ENCODE measurements at regions not wholly inside any gene's neighbourhood (a gene's known extent, or its start where the extent isn't known, plus 50 kb on each side); places are given as distances from the start of the nearest gene placed in this dataset.

DNA sequence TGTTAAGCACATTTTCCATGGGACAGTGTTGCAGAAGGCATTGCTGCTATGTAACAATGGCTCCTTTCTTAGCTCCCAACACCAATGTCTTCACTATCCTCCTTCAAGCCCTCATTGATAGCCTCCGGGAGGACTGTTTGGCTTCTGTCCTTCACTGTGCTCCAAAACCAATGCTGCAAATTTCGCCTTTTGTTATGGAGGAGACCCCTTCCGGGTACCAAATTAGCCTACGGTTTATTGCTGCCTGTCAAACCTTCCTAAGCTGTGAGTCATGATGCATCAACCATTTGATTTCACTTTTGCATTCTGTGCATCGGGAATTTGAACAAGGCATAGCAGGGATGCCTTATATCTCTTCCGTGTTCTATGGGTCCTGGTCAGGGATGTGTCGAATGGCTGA, 432.9 kb downstream of the GATA3 start:
- no peak for DNase-seq (ENCODE audit: low read depth)

DNA sequence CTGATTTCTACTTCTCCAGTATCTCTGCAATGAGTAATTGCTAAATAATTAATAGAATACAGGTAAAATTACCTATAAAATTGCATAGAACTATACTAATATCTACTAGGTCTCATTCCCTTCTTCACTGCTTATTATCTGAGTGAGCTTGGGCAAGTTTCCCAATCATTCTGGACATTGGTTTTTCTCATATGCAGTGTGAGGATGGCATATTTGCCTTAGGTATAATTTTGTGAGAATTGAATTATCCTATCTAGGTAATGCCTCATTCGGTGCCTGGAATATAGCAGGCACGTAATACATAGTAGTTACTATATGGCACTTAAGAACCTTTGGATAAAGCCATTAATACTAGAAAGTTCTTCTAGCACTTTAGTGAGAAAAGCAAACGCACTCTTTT, 434.7 kb downstream of the GATA3 start:
- no peak for DNase-seq (ENCODE audit: low read depth)

DNA sequence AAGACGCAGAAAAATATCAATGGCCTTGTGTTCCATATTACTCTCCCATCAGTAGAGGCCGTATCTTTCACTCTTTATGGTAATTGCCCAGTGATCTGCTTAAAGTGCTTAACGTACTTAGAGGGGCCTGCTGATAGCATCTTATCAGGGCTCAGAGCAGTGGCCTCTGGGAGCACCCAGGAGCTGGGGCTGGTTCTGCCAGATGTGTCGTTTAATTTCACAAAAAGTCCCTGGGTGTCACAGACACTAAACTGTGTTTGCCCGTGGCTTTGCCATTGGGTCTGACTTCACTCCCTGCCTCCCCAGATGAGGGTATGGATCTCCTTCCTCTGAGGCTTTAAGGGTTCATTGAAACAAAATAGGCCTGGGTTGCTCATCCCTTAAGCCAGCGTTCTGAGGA, 435.3 kb downstream of the GATA3 start:
- no peak for DNase-seq (ENCODE audit: low read depth)

DNA sequence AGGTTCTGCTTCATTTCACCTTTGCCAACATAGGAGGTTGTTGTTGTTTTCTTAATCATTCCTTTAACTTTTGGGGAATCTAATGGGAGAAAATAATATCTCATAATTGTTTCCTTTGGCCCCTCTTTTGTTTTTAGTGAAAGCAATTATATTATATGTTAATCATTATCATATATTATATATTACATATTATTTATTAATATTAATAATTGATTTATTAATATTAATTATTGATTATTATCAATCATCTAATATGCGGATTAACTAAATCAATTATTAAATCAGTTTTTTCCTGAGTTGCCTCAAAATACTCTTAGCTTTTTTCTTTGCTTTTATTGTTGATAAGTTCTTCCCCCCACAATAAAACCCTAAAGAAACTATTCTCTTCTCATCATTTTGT, 443.8 kb downstream of the GATA3 start:
- DNase-seq (ENCODE audit: low read depth) = no peak

DNA sequence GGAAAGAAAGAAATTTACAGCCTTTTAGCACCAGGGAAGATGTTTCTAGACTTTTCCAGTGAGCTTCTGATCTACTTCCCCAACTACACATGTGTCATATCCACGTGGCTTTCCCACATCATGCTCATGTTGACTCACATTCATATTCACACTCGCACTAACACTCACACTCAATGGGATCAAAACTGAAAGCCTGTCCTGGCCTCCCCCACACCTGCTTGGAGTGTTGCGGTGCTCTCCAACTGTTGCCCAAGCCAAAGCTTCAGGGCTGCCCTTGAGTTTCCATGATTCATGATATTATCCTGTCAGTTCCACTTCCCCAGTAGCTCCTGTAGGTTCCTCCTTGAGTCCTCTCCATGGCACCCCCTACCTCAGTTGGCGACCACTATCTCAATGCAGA, 444.4 kb downstream of the GATA3 start:
- no peak for DNase-seq (ENCODE audit: low read depth)

DNA sequence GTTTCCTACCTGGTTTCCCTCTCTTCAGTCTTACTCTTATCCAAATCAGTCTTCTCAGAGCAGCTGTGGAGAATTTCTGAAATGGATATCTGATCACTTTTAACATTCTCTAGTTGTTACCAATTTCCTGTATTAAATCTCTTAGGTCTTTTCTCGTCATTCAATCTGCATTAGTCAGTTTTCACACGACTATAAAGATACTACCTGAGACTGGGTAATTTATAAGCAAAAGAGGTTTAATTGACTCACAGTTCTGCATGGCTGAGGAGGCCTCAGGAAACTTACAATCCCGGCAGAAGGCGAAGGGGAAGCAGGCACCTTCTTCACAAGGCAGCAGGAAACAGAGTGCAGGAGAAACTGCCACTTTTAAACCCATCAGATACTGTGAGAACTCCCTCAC, 444.8 kb downstream of the GATA3 start:
- no peak for DNase-seq (ENCODE audit: low read depth)

DNA sequence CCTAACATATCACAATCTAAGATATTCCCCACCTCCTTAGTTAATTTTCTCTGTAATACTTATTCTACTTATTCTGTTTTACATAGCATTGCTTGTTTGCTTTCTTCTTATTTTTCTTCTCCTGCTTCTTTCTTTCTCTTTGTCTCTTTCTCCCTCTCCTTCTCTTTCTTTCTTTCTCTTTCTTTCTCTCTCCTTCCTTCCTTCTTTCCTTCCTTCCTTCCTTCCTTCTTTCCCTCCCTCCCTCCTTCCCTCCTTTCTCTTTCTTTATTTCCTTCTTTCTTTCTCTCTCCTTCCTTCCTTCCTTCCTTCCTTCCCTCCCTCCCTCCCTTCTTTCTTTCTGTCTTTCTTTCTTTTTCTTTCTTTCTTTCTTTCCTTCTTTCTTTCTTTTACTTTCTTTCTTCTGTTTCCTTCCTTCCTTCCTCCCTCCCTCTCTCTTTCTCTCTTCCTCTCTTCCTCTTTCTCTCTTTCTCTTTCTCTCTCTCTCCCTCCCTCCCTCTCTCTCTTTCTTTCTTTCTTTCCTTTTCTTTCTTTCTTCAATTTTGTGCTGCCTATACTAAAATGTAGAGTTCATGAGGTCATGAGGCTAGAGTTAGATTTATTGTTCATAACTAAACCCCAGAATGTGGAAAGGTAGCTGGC, 445.4 kb downstream of the GATA3 start:
- no peak for DNase-seq (ENCODE audit: low read depth)

DNA sequence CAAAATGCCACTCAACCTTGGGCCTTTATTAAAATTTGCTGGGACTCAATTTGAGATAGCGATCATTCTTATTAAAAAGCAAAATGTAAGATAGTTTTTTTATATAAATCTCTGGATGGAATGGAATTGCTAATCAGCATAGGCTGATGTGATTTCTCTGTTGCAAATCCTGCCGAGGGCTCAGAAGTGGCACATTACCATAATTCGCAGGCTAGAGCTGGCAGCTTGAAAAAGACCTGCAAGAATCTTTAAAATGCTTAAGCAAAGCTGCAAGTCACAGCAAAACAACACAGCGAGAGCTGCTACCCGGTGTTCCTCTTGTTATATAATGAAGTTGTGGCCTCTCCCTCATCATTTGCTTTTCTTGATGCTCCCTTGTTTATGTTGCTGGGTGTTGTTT, 448.1 kb downstream of the GATA3 start:
- DNase-seq (ENCODE audit: low read depth) = no peak

DNA sequence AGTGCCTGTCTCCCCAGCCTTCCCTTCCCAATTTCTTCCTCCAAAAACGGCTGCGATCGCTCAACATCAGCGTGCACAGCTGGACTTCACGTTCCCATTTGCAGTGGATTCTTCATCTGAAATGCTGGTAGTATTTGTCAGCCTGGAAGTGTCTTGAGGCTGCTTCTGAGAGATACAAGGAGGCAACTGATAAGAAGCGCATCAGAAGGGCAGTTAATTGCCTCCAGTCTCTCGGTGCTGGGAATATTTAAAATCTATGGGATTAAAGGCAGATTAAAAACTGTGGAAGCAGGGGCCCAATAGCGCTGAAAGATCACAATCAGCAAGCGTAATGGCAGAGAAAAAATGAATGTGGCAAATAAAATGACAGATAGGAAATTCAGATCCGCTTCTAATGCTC, 450.0 kb downstream of the GATA3 start:
- no peak for DNase-seq (ENCODE audit: low read depth)

DNA sequence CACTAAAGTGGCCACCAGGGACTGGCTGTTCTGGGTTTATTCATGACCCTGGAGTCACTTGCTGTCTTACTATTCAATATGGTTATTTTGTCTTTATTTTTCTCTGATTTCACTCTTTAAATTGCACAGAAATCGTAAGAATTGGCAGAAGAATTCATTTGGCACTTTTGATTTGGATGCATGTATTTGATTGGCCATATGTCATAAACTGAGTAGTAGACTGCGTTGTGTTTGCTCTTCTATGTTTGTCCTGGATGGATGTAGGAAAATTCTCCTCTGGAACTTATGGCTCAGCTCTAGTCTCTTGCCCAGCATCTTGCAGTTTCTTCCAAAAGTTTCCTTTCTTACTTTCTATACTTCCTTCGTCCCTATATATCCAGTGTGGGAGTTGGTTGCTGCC, 452.7 kb downstream of the GATA3 start:
- no peak for DNase-seq (ENCODE audit: low read depth)

DNA sequence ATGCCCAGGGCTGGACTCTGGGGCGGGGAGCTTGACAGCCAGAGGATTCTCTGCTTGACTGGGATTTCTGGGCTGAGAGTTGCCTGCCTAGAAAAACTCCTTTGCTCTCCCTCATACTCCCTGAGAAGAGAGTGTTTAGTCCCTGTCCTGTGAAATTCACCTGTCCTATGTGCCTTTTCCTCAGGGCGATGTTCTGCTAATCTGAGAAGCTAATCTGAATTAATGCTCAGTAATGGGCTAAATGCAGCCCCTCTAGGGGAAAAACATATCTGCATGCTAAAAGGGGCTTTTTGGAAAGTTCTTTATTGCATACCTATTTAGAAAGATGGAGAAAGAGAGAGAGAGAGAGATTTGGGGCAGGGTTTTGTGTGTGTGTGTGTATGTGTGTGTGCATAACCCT, 454.4 kb downstream of the GATA3 start:
- no peak for DNase-seq (ENCODE audit: low read depth)

DNA sequence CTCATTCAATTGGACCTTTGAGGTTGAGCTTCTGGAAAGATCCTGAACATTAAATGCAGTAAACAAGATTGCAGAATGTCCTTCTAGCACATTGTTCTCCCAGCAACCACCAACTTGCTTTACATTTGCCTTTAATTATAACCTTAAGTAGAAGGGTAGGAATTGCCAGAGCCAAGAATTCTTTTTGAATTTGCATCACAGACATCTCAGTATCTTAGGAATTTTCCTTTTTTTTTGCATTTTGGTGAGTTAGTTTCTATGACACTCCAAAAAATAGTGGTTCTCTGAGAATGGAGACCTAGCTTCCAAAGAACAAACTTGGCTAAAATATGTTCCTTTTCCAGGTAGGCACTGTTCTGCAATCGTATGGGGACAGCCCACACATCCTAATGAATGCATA, 456.0 kb downstream of the GATA3 start:
- DNase-seq (ENCODE audit: low read depth) = no peak

DNA sequence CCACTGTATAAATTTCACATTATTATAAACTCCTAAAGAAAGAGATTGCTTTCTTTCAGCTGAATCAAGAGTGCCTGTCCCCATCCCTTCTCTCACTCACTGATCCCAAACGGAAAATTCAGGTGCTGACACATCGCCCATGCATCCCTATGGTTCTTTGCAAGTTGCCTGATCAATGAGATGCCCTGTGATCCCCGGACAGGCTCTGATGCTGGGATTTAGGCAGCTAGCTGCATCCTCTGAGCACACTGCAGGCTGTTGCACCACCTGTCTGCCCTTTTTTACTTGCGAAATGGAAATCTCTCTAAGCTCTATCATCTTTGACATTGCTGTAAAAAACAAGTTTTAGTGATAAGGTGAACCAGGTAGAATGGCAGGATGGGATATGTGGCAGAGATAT, 456.5 kb downstream of the GATA3 start:
- no peak for DNase-seq (ENCODE audit: low read depth)

DNA sequence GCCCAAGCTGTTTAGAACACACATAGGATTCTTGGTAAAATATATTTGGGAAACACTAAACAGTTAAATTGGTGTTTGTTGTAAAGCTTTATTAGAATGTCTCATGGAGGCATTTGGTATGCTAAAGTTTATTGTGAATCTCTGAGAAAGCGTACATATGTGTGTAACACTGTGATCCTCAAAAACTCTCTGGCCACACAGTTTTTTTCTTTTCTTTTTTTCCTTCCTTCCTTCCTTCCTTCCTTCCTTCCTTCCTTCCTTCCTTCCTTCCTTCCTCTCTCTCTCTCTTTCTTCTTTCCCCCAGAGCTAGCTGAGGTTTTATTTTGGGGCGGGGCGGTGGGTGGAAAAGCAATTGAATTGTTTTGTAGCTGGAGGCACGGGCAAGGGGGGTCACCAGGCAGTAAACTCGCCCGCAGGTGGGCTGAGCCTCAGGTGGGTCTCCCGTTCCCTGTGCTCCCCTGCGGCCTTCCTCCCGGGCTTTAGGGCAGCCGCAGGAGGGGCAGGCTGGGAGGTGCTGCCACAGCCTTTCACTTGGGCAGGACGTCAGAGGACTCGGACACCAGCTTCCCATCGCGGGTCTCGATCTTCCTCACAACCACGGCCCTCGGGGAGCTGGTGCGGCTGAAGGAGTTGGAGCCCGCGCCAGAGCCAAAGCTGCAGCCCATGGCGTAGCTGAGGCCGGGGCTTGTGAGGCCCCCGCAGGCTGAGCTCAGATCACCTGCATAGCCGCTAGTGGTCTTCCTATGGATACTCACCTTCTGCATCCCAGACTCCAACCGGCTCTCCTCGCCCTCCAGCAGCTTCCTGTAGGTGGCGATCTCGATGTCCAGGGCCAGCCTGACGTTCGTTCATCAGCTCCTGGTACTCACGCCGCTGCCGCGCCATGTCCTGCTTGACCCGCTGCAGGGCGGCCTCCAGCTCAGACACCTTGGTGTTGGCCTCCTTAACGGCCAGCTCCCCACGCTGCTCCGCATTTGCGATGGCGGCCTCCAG, 459.0 kb downstream of the GATA3 start:
- no peak for DNase-seq (ENCODE audit: low read depth)

DNA sequence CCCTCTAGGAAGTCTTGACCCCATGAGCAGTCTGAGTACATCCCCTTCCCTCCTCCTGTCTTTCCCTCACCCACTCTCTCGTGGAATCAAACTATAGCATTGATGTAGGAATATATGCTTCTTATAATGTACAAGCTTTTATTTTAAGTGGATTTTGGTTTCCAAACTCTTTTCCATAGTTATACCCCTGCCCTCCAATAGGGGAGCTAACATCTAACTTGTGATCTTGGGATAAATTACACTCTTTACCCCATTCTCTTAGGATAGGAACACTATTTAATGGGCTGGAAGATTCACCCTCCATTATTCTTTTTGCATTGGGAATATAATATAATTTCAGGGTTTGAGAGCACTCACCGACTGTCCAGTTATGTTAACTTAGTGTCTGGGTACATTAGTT, 465.9 kb downstream of the GATA3 start:
- no peak for DNase-seq (ENCODE audit: low read depth)

DNA sequence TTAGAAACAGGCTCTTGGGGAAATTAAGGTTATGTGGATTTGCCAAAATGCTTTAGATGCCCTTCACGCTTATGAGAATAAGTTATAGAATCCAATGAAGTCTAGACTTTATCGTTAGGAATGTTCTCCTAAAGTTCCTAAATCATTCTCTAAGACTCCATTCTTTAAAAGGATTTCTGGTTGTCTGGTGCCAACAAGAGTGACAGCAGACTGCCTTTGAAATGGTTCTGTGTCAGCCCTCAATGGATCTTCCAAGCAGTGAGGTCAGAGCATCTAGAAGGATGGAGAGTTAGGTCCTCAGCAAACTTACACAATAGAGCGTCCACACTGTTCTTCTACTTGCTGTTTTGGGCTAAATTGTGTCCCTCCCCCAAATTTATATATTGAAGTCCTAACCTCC, 473.3 kb downstream of the GATA3 start:
- no peak for DNase-seq (ENCODE audit: low read depth)

DNA sequence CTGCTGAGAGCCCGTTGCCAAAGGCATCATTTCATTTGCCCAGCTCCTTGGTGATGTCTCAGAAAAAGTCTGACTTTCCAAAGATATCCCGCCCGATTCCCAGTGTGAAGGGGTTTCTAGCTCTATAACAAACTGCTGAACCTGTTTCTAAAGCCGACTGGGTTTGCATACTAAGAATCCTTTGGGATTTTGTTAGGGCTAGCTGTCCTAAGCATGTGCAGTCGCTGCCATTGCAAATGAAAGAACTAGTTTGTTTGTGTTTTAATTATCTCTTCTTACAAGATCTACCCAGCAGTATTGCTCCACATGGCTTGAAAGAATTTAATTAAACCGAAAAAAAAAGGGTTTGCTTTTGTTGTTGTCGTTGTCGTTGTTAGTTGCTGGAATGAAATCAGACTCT, 476.6 kb downstream of the GATA3 start:
- DNase-seq (ENCODE audit: low read depth) = no peak

DNA sequence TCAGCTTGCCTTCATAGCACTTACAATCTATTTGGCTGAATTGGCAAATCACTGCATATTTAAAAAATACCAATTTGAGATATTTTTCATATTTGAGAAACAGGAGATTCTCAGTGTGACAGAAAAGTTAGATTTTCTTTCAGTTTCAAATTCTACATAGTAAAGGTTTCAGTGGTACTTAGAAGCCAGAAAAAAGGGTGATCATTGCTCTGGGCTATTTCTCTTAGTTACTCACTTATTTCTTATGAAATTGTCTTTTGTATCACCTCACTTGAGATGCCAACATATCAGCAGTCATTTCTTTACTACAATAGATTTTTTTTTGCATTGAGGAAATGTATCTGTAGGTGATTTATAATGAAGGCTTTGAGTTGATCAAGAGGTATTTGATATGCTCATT, 478.2 kb downstream of the GATA3 start:
- DNase-seq (ENCODE audit: low read depth) = no peak

DNA sequence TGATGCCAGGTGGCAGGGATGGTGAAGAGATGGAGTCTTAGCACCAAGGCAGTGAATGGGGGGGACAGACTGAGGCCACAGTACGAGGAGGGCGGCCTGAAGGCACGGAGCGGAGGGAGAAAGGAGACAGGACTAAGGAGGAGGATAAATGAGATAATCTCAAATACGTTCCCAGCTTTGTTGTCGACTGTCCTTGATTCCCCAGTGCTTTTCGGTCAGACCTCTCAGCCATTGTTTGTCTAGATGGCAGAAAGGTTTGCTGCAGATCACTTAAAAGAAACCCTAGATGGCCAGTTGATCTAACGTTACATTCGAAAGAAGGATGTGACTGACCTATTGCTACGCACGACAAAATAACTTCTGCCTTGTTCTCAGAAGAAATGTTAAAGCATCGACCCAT, 479.0 kb downstream of the GATA3 start:
- DNase-seq (ENCODE audit: low read depth) = no peak

DNA sequence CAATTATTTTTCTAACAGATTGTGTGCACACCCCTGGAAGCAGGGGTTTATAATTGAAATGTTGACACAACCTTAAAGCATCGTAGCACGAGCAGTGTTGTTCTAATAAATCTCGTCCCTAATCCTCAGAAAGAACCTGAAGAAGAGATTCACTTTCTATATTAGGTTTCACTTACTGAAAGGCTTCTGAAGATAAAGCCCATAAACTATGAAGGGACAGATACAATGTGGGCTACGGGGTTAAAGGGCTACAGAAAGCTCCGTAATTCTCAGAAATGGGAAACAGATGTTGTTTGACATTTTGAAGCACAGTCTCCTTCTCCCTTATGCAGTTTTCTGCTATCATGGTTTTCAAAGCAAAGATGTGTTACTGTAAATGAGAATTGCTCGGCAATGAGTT, 479.6 kb downstream of the GATA3 start:
- no peak for DNase-seq (ENCODE audit: low read depth)

DNA sequence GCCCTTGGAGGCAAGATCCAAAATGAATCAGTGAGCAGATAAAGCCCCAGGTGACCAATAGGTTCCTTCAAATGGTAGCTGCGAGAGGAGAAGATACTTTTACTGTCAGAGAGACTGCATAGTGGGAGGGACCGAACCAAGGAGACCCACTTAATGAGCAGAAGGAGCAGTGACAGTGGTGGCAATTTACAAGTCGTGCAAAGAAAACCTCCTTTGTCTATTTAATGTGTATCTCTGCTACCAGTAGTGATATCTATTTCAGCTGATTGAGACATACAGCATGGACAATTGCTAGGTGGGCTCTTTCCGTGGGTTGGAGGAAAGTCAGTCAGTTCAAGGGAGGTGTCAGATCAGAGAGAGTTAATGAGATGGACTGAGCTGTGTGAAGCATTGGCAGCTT, 480.4 kb downstream of the GATA3 start:
- no peak for DNase-seq (ENCODE audit: low read depth)

DNA sequence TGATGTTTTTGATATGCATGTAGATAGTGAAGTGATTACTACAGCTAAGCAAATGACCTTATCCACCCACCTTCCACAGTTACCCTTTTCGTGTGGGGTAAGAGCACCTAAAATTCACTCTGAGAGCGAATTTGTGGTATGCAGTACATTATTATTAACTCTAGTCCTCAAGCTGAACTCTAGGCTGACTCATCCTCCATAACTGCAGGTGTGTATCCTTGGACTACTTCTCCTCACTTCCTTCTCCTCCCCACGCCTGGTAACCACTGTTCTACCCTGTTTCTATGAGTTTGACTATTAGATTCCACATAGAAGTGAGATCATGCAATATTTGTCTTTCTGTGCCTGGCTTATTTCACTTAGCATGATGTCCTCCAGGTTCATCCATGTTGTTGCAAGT, 484.6 kb downstream of the GATA3 start:
- no peak for DNase-seq (ENCODE audit: low read depth)

DNA sequence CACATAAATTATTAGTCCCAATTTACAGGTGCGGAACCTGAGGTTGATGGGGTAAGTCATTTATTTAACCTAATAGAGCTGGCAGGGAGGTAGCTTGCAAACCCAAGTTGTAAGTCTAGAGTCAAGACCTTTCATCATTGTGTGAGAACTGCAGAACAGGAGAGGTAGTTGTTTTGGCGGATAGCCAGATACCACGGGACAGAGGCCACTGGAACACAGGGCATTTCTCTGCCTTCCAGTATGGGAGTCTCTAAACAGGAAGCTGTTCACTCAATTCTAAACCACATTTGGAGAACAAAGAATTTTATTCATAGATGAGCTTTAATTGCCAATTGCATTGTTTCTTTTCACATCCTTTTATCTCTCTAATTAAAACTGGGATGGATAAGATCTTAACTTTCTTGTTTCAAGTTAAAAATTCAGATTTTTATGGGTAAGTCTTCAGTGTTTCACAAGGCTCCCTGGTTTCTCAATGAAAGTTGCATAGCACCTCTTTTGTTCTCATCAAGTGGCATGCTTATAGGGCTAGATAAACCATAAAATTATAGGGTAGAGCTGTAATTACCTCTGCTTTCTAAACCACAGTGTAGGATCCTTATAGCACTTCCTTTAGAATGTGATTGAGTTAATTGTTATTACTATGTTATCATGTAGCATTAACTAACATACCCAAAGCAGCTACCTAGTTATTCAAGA, 489.0 kb downstream of the GATA3 start:
- no peak for DNase-seq (ENCODE audit: low read depth)
